ENCODE measurements at regions not wholly inside any gene's neighbourhood (a gene's known extent, or its start where the extent isn't known, plus 50 kb on each side); places are given as distances from the start of the nearest gene placed in this dataset.

GRCh38 chr3:167008791-167009190, 371.3 kb downstream of the ZBBX start (continued):
- TF ChIP-seq ZBTB4 (CRISPR knock-in tag; IDR thresholded peaks at IDR 0.05; ENCODE audit: borderline replicate concordance) (no peak), RARA (CRISPR knock-in tag; IDR thresholded peaks at IDR 0.05) (no peak), ZNF569 (CRISPR knock-in tag; IDR thresholded peaks at IDR 0.05; ENCODE audit: borderline replicate concordance) (no peak), ATF7 (IDR thresholded peaks at IDR 0.05) (no peak), ATF7 (CRISPR knock-in tag; IDR thresholded peaks at IDR 0.05) (no peak), BORCS8-MEF2B (CRISPR knock-in tag; IDR thresholded peaks at IDR 0.05) (no peak), ZNF770 (CRISPR knock-in tag; IDR thresholded peaks at IDR 0.05) (no peak), ZFP90 (CRISPR knock-in tag; IDR thresholded peaks at IDR 0.05; ENCODE audit: borderline replicate concordance) (no peak), ZNF619 (CRISPR knock-in tag; IDR thresholded peaks at IDR 0.05) (no peak), ONECUT2 (CRISPR knock-in tag; IDR thresholded peaks at IDR 0.05) (no peak), JUN (CRISPR knock-in tag; IDR thresholded peaks at IDR 0.05) (no peak), ZNF264 (CRISPR knock-in tag; IDR thresholded peaks at IDR 0.05) (no peak), ZFYVE20 (CRISPR knock-in tag; IDR thresholded peaks at IDR 0.05; ENCODE audit: borderline replicate concordance, low read depth) (no peak), ZFP37 (CRISPR knock-in tag; IDR thresholded peaks at IDR 0.05; ENCODE audit: borderline replicate concordance) (no peak), PHF21A (CRISPR knock-in tag; IDR thresholded peaks at IDR 0.05) (no peak), ZNF644 (CRISPR knock-in tag; IDR thresholded peaks at IDR 0.05; ENCODE audit: low read depth) (no peak), SIX4 (CRISPR knock-in tag; IDR thresholded peaks at IDR 0.05) (no peak)

All from HepG2 (cell line).